Right lobe of liver (tissue), 4 donors: ENCODE measurements at regions not wholly inside any gene's neighbourhood (a gene's known extent, or its start where the extent isn't known, plus 50 kb on each side); places are given as distances from the start of the nearest gene placed in this dataset.

Experiments
- POLR2A ChIP-seq: fragments of 450-650 bp; IDR thresholded peaks from one replicate; pipeline ENCODE4 v1.6.1; 2017; ENCODE audit warnings: antibody characterized with exemption, mild to moderate bottlenecking
- TF ChIP-seq, protein P1 (sequence below), 4 donors: fragments of 200-600 bp in 3 of 4; fragments of 450-650 bp in 1 of 4; IDR thresholded peaks; one replicate each; pipeline versions ENCODE4 v1.5.1 to v1.8.0; 2016 to 2022; ENCODE audit warnings: antibody characterized with exemption in 4 of 4, mild to moderate bottlenecking in 2 of 4
- donor health status: DM: no; HTN: no; CAD: no.
- donor health status: DM: no; HTN: no; CAD: no.
- donor health status: DM: no; HTN: yes; CAD: no.

- TF ChIP-seq, protein P1, sequence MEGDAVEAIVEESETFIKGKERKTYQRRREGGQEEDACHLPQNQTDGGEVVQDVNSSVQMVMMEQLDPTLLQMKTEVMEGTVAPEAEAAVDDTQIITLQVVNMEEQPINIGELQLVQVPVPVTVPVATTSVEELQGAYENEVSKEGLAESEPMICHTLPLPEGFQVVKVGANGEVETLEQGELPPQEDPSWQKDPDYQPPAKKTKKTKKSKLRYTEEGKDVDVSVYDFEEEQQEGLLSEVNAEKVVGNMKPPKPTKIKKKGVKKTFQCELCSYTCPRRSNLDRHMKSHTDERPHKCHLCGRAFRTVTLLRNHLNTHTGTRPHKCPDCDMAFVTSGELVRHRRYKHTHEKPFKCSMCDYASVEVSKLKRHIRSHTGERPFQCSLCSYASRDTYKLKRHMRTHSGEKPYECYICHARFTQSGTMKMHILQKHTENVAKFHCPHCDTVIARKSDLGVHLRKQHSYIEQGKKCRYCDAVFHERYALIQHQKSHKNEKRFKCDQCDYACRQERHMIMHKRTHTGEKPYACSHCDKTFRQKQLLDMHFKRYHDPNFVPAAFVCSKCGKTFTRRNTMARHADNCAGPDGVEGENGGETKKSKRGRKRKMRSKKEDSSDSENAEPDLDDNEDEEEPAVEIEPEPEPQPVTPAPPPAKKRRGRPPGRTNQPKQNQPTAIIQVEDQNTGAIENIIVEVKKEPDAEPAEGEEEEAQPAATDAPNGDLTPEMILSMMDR (IDR thresholded peaks at IDR 0.05), result no peak
- no peak for TF ChIP-seq POLR2A
Observed at GRCh38 chr6:26185802-26186201, 98.6 kb downstream of the HFE start.
